Liver (tissue), 3 donors: ENCODE measurements at regions not wholly inside any gene's neighbourhood (a gene's known extent, or its start where the extent isn't known, plus 50 kb on each side); places are given as distances from the start of the nearest gene placed in this dataset.

Experiments
- CTCF ChIP-seq: fragments of 150-350 bp; IDR thresholded peaks from 2 replicates; pipeline ENCODE4 v1.5.1; 2017; ENCODE audit warnings: improper control_type of control experiment, low read depth, low read length; ENCODE audit not compliant: missing input control
- JUND ChIP-seq, 2 donors: IDR thresholded peaks; 2 replicates each; pipeline ENCODE4 v1.6.1; 2016; ENCODE audit warnings: antibody characterized with exemption in 2 of 2
- TAF1 ChIP-seq: conservative IDR thresholded peaks from 2 replicates; pipeline ENCODE4 v1.6.1; 2016; ENCODE audit warnings: antibody characterized with exemption, mild to moderate bottlenecking
- TF ChIP-seq, protein P1 (sequence below): IDR thresholded peaks from 2 replicates; pipeline ENCODE4 v1.6.1; 2016; ENCODE audit warnings: antibody characterized with exemption
- donor health status: healthy.
- donor health status: healthy.

DNA sequence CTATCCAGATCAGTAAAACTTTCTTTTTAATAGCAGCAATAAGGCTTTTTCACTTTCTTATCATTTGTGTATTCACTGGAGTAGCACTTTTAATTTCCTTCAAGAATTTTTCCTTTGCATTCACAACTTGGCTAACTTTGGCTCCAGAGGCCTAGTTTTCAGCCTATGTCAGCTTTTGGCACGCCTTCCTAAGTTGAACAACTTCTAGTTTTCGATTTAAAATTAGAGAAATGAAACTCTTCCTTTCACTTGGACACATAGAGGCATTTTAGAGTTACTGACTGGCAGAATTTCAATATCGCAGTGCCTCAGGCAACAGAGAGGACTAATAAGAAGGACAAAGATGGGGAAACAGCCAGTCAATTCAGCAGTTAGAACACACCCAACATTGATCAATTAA lies 577.4 kb downstream of the DSC3 start:
- TF ChIP-seq CTCF (no peak), TAF1 (no peak), JUND (IDR thresholded peaks at IDR 0.05) (no peak)
- TF ChIP-seq, protein P1, sequence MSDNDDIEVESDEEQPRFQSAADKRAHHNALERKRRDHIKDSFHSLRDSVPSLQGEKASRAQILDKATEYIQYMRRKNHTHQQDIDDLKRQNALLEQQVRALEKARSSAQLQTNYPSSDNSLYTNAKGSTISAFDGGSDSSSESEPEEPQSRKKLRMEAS = no peak
